ACC112 (cell line): ENCODE measurements at regions not wholly inside any gene's neighbourhood (a gene's known extent, or its start where the extent isn't known, plus 50 kb on each side); places are given as distances from the start of the nearest gene placed in this dataset.

Experiments used
- H2AFZ ChIP-seq: fragments of 200-600 bp; sonication (generic); one replicate; pipeline ENCODE4 v1.6.0; 2017; ENCODE audit warnings: antibody characterized with exemption, low read length; ENCODE audit not compliant: unreplicated experiment
- H3K27ac ChIP-seq: fragments of 200-600 bp; sonication (generic); 2 replicates; pipeline ENCODE4 v1.5.1; 2014; ENCODE audit warnings: low read depth, mild to moderate bottlenecking, antibody characterized with exemption, low read length, moderate library complexity
- H3K27me3 ChIP-seq: fragments of 200-600 bp; sonication (generic); 2 replicates; pipeline ENCODE4 v1.6.1; 2014; ENCODE audit warnings: mild to moderate bottlenecking, antibody characterized with exemption, low read length, moderate library complexity, mixed read lengths; ENCODE audit not compliant: insufficient read depth
- H3K36me3 ChIP-seq: fragments of 200-600 bp; sonication (generic); 2 replicates; pipeline ENCODE4 v1.6.1; 2016; ENCODE audit warnings: mild to moderate bottlenecking, antibody characterized with exemption, low read length, moderate library complexity, mixed read lengths; ENCODE audit not compliant: insufficient read depth
- H3K4me1 ChIP-seq: fragments of 200-600 bp; sonication (generic); one replicate; pipeline ENCODE4 v1.6.1; 2016; ENCODE audit warnings: low read length, mixed read lengths; ENCODE audit not compliant: insufficient read depth, unreplicated experiment, control insufficient read depth
- H3K4me3 ChIP-seq: fragments of 200-600 bp; sonication (generic); 2 replicates; pipeline ENCODE4 v1.5.1; 2014; ENCODE audit warnings: mild to moderate bottlenecking, low read depth, low read length
- H3K79me2 ChIP-seq: fragments of 200-600 bp; sonication (generic); one replicate; pipeline ENCODE4 v1.6.0; 2016; ENCODE audit warnings: low read length; ENCODE audit not compliant: control insufficient read depth, unreplicated experiment, insufficient read depth

GRCh38 chr12:126055521-126055920 is 990.3 kb downstream of the AACS start:
- Histone ChIP-seq H2AFZ (no peak overlapping the region), H3K79me2 (no peaks in the 10 kb centered on the region), H3K4me3 (no peak overlapping the region), H3K36me3 (no peaks in the 10 kb centered on the region), H3K4me1 (peaks cover 23% of the 10 kb centered on the region), H3K27ac (peak overlapping the region; percentile 79), H3K27me3 (no peaks in the 10 kb centered on the region)

GRCh38 chr12:126061777-126062176 is 996.5 kb downstream of the AACS start:
- H2AFZ ChIP-seq: no peak overlapping the region
- H3K36me3 ChIP-seq: no peaks in the 10 kb centered on the region
- no peaks in the 10 kb centered on the region for H3K4me1 ChIP-seq
- no peaks in the 10 kb centered on the region for H3K27me3 ChIP-seq
- no peaks in the 10 kb centered on the region for H3K79me2 ChIP-seq
- no peak overlapping the region for H3K4me3 ChIP-seq
- no peak overlapping the region for H3K27ac ChIP-seq

GRCh38 chr12:126064028-126064427 is 998.8 kb downstream of the AACS start:
- Histone ChIP-seq H3K27me3 (no peaks in the 10 kb centered on the region), H2AFZ (no peak overlapping the region), H3K79me2 (no peaks in the 10 kb centered on the region), H3K36me3 (no peaks in the 10 kb centered on the region), H3K4me1 (no peaks in the 10 kb centered on the region), H3K27ac (no peak overlapping the region), H3K4me3 (no peak overlapping the region)

- no peak overlapping the region for H3K27ac ChIP-seq
- no peaks in the 10 kb centered on the region for H3K79me2 ChIP-seq
- H3K4me3 ChIP-seq: no peak overlapping the region
- H3K27me3 ChIP-seq: no peaks in the 10 kb centered on the region
- H3K36me3 ChIP-seq: no peaks in the 10 kb centered on the region
- H3K4me1 ChIP-seq: no peaks in the 10 kb centered on the region
- H2AFZ ChIP-seq: no peak overlapping the region
These were observed 1002.5 kb downstream of the AACS start for GRCh38 chr12:126067626-126068329.

GRCh38 chr12:126069549-126070165 is 1004.4 kb downstream of the AACS start:
- no peaks in the 10 kb centered on the region for H3K79me2 ChIP-seq
- no peak overlapping the region for H2AFZ ChIP-seq
- H3K27me3 ChIP-seq: no peaks in the 10 kb centered on the region
- no peaks in the 10 kb centered on the region for H3K4me1 ChIP-seq
- no peaks in the 10 kb centered on the region for H3K36me3 ChIP-seq
- H3K27ac ChIP-seq: no peak overlapping the region
- no peak overlapping the region for H3K4me3 ChIP-seq

- no peaks in the 10 kb centered on the region for H3K36me3 ChIP-seq
These were observed 1011.3 kb downstream of the AACS start for GRCh38 chr12:126076515-126076914.

GRCh38 chr12:126083926-126084325 is 1018.7 kb downstream of the AACS start:
- Histone ChIP-seq H3K79me2 (no peaks in the 10 kb centered on the region), H2AFZ (no peak overlapping the region), H3K27ac (no peak overlapping the region), H3K27me3 (no peaks in the 10 kb centered on the region), H3K36me3 (no peaks in the 10 kb centered on the region), H3K4me3 (no peak overlapping the region), H3K4me1 (no peaks in the 10 kb centered on the region)

More at GRCh38 chr12:126076515-126076914, 1011.3 kb downstream of the AACS start:
- Histone ChIP-seq H3K4me3 (no peak overlapping the region), H3K4me1 (no peaks in the 10 kb centered on the region), H3K27me3 (no peaks in the 10 kb centered on the region), H3K27ac (no peak overlapping the region), H3K79me2 (no peaks in the 10 kb centered on the region), H2AFZ (no peak overlapping the region)

GRCh38 chr12:126084480-126084879 is 1019.2 kb downstream of the AACS start:
- no peaks in the 10 kb centered on the region for H3K27me3 ChIP-seq
- H3K79me2 ChIP-seq: no peaks in the 10 kb centered on the region
- H2AFZ ChIP-seq: no peak overlapping the region
- H3K36me3 ChIP-seq: no peaks in the 10 kb centered on the region
- no peak overlapping the region for H3K27ac ChIP-seq
- no peak overlapping the region for H3K4me3 ChIP-seq
- H3K4me1 ChIP-seq: no peaks in the 10 kb centered on the region

- Histone ChIP-seq H3K27ac (no peak overlapping the region), H3K79me2 (no peaks in the 10 kb centered on the region), H3K27me3 (no peaks in the 10 kb centered on the region), H3K36me3 (no peaks in the 10 kb centered on the region), H3K4me1 (no peaks in the 10 kb centered on the region), H3K4me3 (no peak overlapping the region), H2AFZ (no peak overlapping the region)
These were observed 1021.0 kb downstream of the AACS start for GRCh38 chr12:126086242-126086641.

GRCh38 chr12:126087692-126088091 is 1022.5 kb downstream of the AACS start:
- no peaks in the 10 kb centered on the region for H3K27me3 ChIP-seq
- H3K27ac ChIP-seq: no peak overlapping the region
- H3K36me3 ChIP-seq: no peaks in the 10 kb centered on the region
- no peak overlapping the region for H3K4me3 ChIP-seq
- H2AFZ ChIP-seq: no peak overlapping the region
- H3K4me1 ChIP-seq: no peaks in the 10 kb centered on the region
- H3K79me2 ChIP-seq: no peaks in the 10 kb centered on the region

GRCh38 chr12:126093908-126094307 is 1028.7 kb downstream of the AACS start:
- no peaks in the 10 kb centered on the region for H3K36me3 ChIP-seq
- H3K4me3 ChIP-seq: no peak overlapping the region
- H3K27ac ChIP-seq: no peak overlapping the region
- H2AFZ ChIP-seq: no peak overlapping the region
- no peaks in the 10 kb centered on the region for H3K4me1 ChIP-seq
- no peaks in the 10 kb centered on the region for H3K79me2 ChIP-seq
- H3K27me3 ChIP-seq: no peaks in the 10 kb centered on the region
